CD14-positive monocyte (primary cell): ENCODE measurements at regions not wholly inside any gene's neighbourhood (a gene's known extent, or its start where the extent isn't known, plus 50 kb on each side); places are given as distances from the start of the nearest gene placed in this dataset.

Experiments
- DNase-seq, 3 donors: peaks; one replicate each; pipeline ENCODE4 v3.0.0-alpha.2; 2011 to 2022
- H2AFZ ChIP-seq: 2 replicates; pipeline ENCODE4 v1.6.0; 2012; ENCODE audit warnings: mild to moderate bottlenecking, low read depth, low read length, inconsistent platforms; ENCODE audit not compliant: insufficient read depth, poor library complexity, severe bottlenecking
- H3K27ac ChIP-seq, 2 donors: 1 replicate in 1 of 2; 2 replicates in 1 of 2; pipeline ENCODE4 v1.5.1; 2012 to 2013; ENCODE audit warnings: low read length in 2 of 2, control low read depth in 1 of 2, inconsistent platforms in 1 of 2, low read depth in 1 of 2, mild to moderate bottlenecking in 1 of 2
- H3K27me3 ChIP-seq, 2 donors: one replicate each; pipeline versions ENCODE4 v1.6.0 to v1.6.1; 2011 to 2013; ENCODE audit warnings: low read length in 2 of 2; ENCODE audit not compliant: control insufficient read depth in 2 of 2, insufficient read depth in 2 of 2
- H3K36me3 ChIP-seq, 2 donors: replicated peaks in 1 of 2; 1 replicate in 1 of 2; 2 replicates in 1 of 2; pipeline versions ENCODE4 v1.5.1 to v1.6.1; 2012 to 2013; ENCODE audit warnings: low read length in 2 of 2, control low read depth in 1 of 2, inconsistent platforms in 1 of 2, mild to moderate bottlenecking in 1 of 2; ENCODE audit not compliant: insufficient read depth in 2 of 2, control insufficient read depth in 1 of 2
- H3K4me1 ChIP-seq, 2 donors: 1 replicate in 1 of 2; 2 replicates in 1 of 2; pipeline versions ENCODE4 v1.5.1 to v1.6.1; 2012 to 2013; ENCODE audit warnings: low read length in 2 of 2, control low read depth in 1 of 2, inconsistent platforms in 1 of 2, mild to moderate bottlenecking in 1 of 2, moderate library complexity in 1 of 2; ENCODE audit not compliant: insufficient read depth in 2 of 2, control insufficient read depth in 1 of 2
- H3K4me2 ChIP-seq: replicated peaks from 2 replicates; pipeline ENCODE3; 2012; ENCODE audit warnings: low read length, moderate library complexity, mild to moderate bottlenecking; ENCODE audit not compliant: poor library complexity, severe bottlenecking; ENCODE audit errors: extremely low read depth
- H3K4me3 ChIP-seq, 3 experiments: fragments of 200-600 bp in 1 of 3; sonication (generic) in 1 of 3; replicated peaks in 1 of 3; 1 replicate in 2 of 3; 2 replicates in 1 of 3; pipeline ENCODE4 v1.5.1; 2011 to 2013; ENCODE audit warnings: low read length in 3 of 3, mild to moderate bottlenecking in 3 of 3, control low read depth in 2 of 3, low read depth in 2 of 3, inconsistent platforms in 1 of 3, moderate library complexity in 1 of 3
- H3K79me2 ChIP-seq: 2 replicates; pipeline ENCODE4 v1.6.0; 2012; ENCODE audit warnings: mild to moderate bottlenecking, control low read depth, inconsistent platforms, low read length, moderate library complexity; ENCODE audit not compliant: insufficient read depth
- H3K9ac ChIP-seq: 2 replicates; pipeline ENCODE4 v1.6.0; 2017; ENCODE audit warnings: low read length, mild to moderate bottlenecking; ENCODE audit not compliant: insufficient read depth, poor library complexity, severe bottlenecking
- H3K9me3 ChIP-seq, 2 donors: replicated peaks in 1 of 2; 1 replicate in 1 of 2; 2 replicates in 1 of 2; pipeline versions ENCODE4 v1.5.1 to v1.6.1; 2012 to 2013; ENCODE audit warnings: low read length in 2 of 2, control low read depth in 1 of 2; ENCODE audit not compliant: control insufficient read depth in 1 of 2, insufficient read depth in 1 of 2
- H4K20me1 ChIP-seq: 2 replicates; pipeline ENCODE4 v1.6.0; 2012; ENCODE audit warnings: mild to moderate bottlenecking, low read length, control low read depth, moderate library complexity; ENCODE audit not compliant: insufficient read depth
- H3K27ac Mint-ChIP-seq, 7 donors: one replicate each; pipeline ENCODE4 v1.8.0; 2020; ENCODE audit warnings: mild to moderate bottlenecking in 7 of 7, mixed read lengths in 7 of 7, moderate library complexity in 6 of 7, inconsistent platforms in 2 of 7
- H3K27me3 Mint-ChIP-seq, 3 donors: one replicate each; pipeline ENCODE4 v1.8.0; 2021 to 2022; ENCODE audit warnings: low read depth in 3 of 3, mild to moderate bottlenecking in 3 of 3, mixed read lengths in 3 of 3, moderate library complexity in 3 of 3, inconsistent platforms in 1 of 3
- H3K36me3 Mint-ChIP-seq, 2 donors: one replicate each; pipeline ENCODE4 v1.8.0; 2020; ENCODE audit warnings: mixed read lengths in 2 of 2, inconsistent platforms in 1 of 2, mild to moderate bottlenecking in 1 of 2
- H3K4me1 Mint-ChIP-seq: one replicate; pipeline ENCODE4 v1.8.0; 2020; ENCODE audit warnings: mild to moderate bottlenecking, mixed read lengths
- H3K4me3 Mint-ChIP-seq, 2 donors: one replicate each; pipeline ENCODE4 v1.8.0; 2020; ENCODE audit warnings: mild to moderate bottlenecking in 2 of 2, mixed read lengths in 2 of 2, moderate library complexity in 1 of 2
- H3K9me3 Mint-ChIP-seq, 7 donors: one replicate each; pipeline ENCODE4 v1.8.0; 2020 to 2022; ENCODE audit warnings: mixed read lengths in 7 of 7, mild to moderate bottlenecking in 6 of 7, moderate library complexity in 6 of 7, inconsistent platforms in 2 of 7
- WGBS: methylation state at CpG from one replicate; pipeline ENCODE4 v1.1.5; 2013; ENCODE audit warnings: missing lambda C conversion rate; ENCODE audit not compliant: insufficient coverage; 5-methylcytosine and 5-hydroxymethylcytosine counted together
- intact Hi-C, 2 donors: fragments of 100-400 bp; cut with micrococcal nuclease; formaldehyde crosslinking; loops; one replicate each; pipeline versions ENCODE4 v1.15.0 to v1.15.1; 2023
- TF ChIP-seq, protein P1 (sequence below): fragments of 200-600 bp; IDR thresholded peaks from one replicate; pipeline ENCODE4 v1.8.0; 2022; ENCODE audit warnings: antibody characterized with exemption, mild to moderate bottlenecking

DNA sequence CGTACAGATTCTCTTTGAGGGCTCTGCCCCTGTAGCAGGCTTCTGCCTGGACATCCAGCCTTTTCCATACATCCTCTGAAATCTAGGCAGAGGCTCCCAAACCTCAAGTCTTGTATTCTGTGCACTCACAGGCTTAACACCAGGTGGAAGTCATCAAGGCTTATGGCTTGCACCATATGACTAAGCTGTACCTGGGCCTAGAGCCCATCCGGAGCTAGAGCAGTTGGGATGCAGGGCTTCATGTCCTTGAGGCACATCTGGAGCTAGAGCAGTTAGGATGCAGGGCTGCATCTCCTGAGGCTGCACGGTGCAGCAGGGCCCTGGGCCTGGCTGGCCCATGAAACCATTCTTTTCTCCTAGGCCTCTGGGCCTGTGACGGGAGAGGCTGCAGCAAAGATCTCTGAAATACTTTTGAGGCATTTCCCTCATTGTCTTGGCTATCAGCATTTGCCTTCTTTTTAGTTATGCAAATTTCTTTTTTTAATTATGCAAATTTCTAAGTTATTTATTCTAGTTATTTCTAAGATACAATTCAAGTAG lies 98.7 kb downstream of the CD24 start:
- Histone ChIP-seq H3K9ac (no peak overlapping the region), H2AFZ (no peak overlapping the region), H3K9me3 (peaks cover 5 to 12% of the 10 kb centered on the region in 2 donors), H3K4me3 (no peak overlapping the region), H3K27ac (no peak overlapping the region), H3K27me3 (no peaks in the 10 kb centered on the region), H3K79me2 (no peaks in the 10 kb centered on the region), H3K4me1 (no peaks in the 10 kb centered on the region), H3K4me2 (no peak overlapping the region), H4K20me1 (no peaks in the 10 kb centered on the region), H3K36me3 (no peaks in the 10 kb centered on the region)
- 95% methylated on average over 3 of the region's 4 CpGs for WGBS
- H3K4me1 Mint-ChIP-seq: no peaks in the 10 kb centered on the region
- H3K36me3 Mint-ChIP-seq: no peaks in the 10 kb centered on the region
- DNase-seq: no peak
- H3K4me3 Mint-ChIP-seq: no peak overlapping the region
- peaks cover 0 to 2% (median 0%) of the 10 kb centered on the region in 3 donors for H3K27me3 Mint-ChIP-seq
- intact Hi-C loops: no loop called here
- TF ChIP-seq, protein P1, sequence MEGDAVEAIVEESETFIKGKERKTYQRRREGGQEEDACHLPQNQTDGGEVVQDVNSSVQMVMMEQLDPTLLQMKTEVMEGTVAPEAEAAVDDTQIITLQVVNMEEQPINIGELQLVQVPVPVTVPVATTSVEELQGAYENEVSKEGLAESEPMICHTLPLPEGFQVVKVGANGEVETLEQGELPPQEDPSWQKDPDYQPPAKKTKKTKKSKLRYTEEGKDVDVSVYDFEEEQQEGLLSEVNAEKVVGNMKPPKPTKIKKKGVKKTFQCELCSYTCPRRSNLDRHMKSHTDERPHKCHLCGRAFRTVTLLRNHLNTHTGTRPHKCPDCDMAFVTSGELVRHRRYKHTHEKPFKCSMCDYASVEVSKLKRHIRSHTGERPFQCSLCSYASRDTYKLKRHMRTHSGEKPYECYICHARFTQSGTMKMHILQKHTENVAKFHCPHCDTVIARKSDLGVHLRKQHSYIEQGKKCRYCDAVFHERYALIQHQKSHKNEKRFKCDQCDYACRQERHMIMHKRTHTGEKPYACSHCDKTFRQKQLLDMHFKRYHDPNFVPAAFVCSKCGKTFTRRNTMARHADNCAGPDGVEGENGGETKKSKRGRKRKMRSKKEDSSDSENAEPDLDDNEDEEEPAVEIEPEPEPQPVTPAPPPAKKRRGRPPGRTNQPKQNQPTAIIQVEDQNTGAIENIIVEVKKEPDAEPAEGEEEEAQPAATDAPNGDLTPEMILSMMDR: no peak
- H3K27ac Mint-ChIP-seq: no peak overlapping the region
- H3K9me3 Mint-ChIP-seq: peaks cover 3 to 21% (median 9%) of the 10 kb centered on the region in 7 donors

DNA sequence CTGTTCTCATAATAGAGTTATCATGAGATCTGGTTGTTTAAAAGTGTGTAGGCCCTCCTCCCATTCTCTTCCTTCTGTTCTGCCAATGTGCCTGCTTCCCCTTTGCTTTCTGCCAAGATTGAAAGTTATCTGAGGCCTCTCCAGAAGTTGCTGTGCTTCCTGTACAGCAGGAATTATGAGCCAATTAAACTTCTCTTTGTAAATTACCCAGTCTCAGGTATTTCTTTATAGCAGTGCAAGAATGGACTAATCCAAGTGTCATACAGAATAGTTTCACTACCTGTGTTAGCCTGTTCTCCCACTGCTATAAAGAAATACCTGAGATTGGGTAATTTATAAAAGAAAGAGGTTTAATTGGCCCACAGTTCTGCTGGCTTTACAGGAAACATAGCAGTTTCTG lies 100.0 kb downstream of the CD24 start:
- TF ChIP-seq, protein P1: no peak
- no peaks in the 10 kb centered on the region for H3K4me1 ChIP-seq
- H2AFZ ChIP-seq: no peak overlapping the region
- intact Hi-C loops: no loop called here
- H3K36me3 Mint-ChIP-seq: no peaks in the 10 kb centered on the region
- H3K27me3 Mint-ChIP-seq: peaks cover 0 to 2% (median 0%) of the 10 kb centered on the region in 3 donors
- no peak overlapping the region for H3K4me2 ChIP-seq
- no peaks in the 10 kb centered on the region for H3K36me3 ChIP-seq
- no peak overlapping the region for H3K9ac ChIP-seq
- H3K4me1 Mint-ChIP-seq: no peaks in the 10 kb centered on the region
- no peak overlapping the region for H3K4me3 Mint-ChIP-seq
- no peak overlapping the region for H3K27ac Mint-ChIP-seq
- H3K9me3 Mint-ChIP-seq: peaks cover 3 to 21% (median 9%) of the 10 kb centered on the region in 7 donors
- no peak for DNase-seq
- no peaks in the 10 kb centered on the region for H3K79me2 ChIP-seq
- no peaks in the 10 kb centered on the region for H3K27me3 ChIP-seq
- H3K27ac ChIP-seq: no peak overlapping the region
- no peak overlapping the region for H3K4me3 ChIP-seq
- H3K9me3 ChIP-seq: peaks cover 5 to 12% of the 10 kb centered on the region in 2 donors
- H4K20me1 ChIP-seq: no peaks in the 10 kb centered on the region
